GM12892 (cell line): ENCODE measurements at regions not wholly inside any gene's neighbourhood (a gene's known extent, or its start where the extent isn't known, plus 50 kb on each side); places are given as distances from the start of the nearest gene placed in this dataset.

Source experiments
- DNase-seq: peaks from one replicate; pipeline ENCODE4 v3.0.0; 2011; ENCODE audit not compliant: insufficient read length
- FAIRE-seq: peaks from 2 replicates; lab custom pipeline; 2011; peaks lifted over from hg19 to GRCh38; lab: Jason Lieb, UNC
- POLR2A ChIP-seq: IDR thresholded peaks from 2 replicates; pipeline ENCODE4 v1.6.1; 2011; ENCODE audit warnings: low read depth, low read length, control low read depth
- POLR2AphosphoS5 ChIP-seq: IDR thresholded peaks from 2 replicates; pipeline ENCODE4 v1.6.1; 2011; ENCODE audit warnings: low read depth, low read length, control low read depth
- TAF1 ChIP-seq: IDR thresholded peaks from 2 replicates; pipeline ENCODE4 v1.6.1; 2011; ENCODE audit warnings: low read depth, mild to moderate bottlenecking, control low read depth, low read length, borderline replicate concordance

- no peak for TF ChIP-seq POLR2AphosphoS5
- TF ChIP-seq TAF1, result no peak
- no peak for TF ChIP-seq POLR2A
- FAIRE-seq, result no peak
- no peak for DNase-seq
These were observed 75.5 kb upstream of the STARD3NL start for GRCh38 chr7:38102507-38102906.

- DNase-seq (no peak), FAIRE-seq (peak; percentile 61)
- TF ChIP-seq POLR2A, result no peak
- TF ChIP-seq POLR2AphosphoS5, result no peak
- no peak for TF ChIP-seq TAF1
These were observed 72.1 kb upstream of the STARD3NL start for GRCh38 chr7:38105874-38106483.

- FAIRE-seq (peak; percentile 97), DNase-seq (no peak)
- TF ChIP-seq TAF1 (no peak), POLR2AphosphoS5 (no peak), POLR2A (no peak)
These were observed 70.6 kb upstream of the STARD3NL start for GRCh38 chr7:38107486-38107893.

- FAIRE-seq (no peak), DNase-seq (no peak)
- TF ChIP-seq POLR2AphosphoS5, result no peak
These were observed 66.0 kb upstream of the STARD3NL start for GRCh38 chr7:38112075-38112474.

- no peak for FAIRE-seq
- TF ChIP-seq POLR2AphosphoS5 (no peak), POLR2A (no peak), TAF1 (no peak)
- no peak for DNase-seq
These were observed 58.0 kb upstream of the STARD3NL start for GRCh38 chr7:38120076-38120475.

- FAIRE-seq, result peak; percentile 33
- TF ChIP-seq POLR2A, result no peak
- TF ChIP-seq POLR2AphosphoS5, result no peak
- no peak for TF ChIP-seq TAF1
These were observed 55.5 kb upstream of the STARD3NL start for GRCh38 chr7:38122501-38122900.

GRCh38 chr7:38123494-38123893 is 54.6 kb upstream of the STARD3NL start:
- DNase-seq (no peak), FAIRE-seq (no peak)
- TF ChIP-seq POLR2A (no peak), TAF1 (no peak), POLR2AphosphoS5 (no peak)

More at GRCh38 chr7:38122501-38122900, 55.5 kb upstream of the STARD3NL start:
- no peak for DNase-seq

- TF ChIP-seq TAF1 (0 out of 2 replicates have a peak, but pooled peaks have one; percentile 26), POLR2A (no peak), POLR2AphosphoS5 (no peak)
- FAIRE-seq, result peak; percentile 76
- no peak for DNase-seq
These were observed 50.5 kb upstream of the STARD3NL start for GRCh38 chr7:38127216-38128207.
